GM19351 (cell line): ENCODE measurements at regions not wholly inside any gene's neighbourhood (a gene's known extent, or its start where the extent isn't known, plus 50 kb on each side); places are given as distances from the start of the nearest gene placed in this dataset.
"Not testable (repeated sequence)": the region's sequence is repeated elsewhere in the genome, so short reads cannot be mapped to it uniquely, and the experiment has no call there.

Experiments
- ATAC-seq: cut with Tn5 transposase; IDR thresholded peaks from one replicate; pipeline ENCODE4 v1.9.1; 2021; ENCODE audit warnings: mild to moderate bottlenecking, moderate library complexity; ENCODE audit not compliant: unreplicated experiment

GRCh38 chr6:71197267-71197666 lies 91.3 kb upstream of the OGFRL1 start:
- no peak for ATAC-seq

- no peak for ATAC-seq
Observed at GRCh38 chr6:71197780-71198179, 90.8 kb upstream of the OGFRL1 start.

- ATAC-seq, result no peak
Observed at GRCh38 chr6:71198908-71199307, 89.7 kb upstream of the OGFRL1 start.

- ATAC-seq, result no peak
Observed at GRCh38 chr6:71199736-71200135, 88.9 kb upstream of the OGFRL1 start.

GRCh38 chr6:71203206-71203605 lies 85.4 kb upstream of the OGFRL1 start:
- ATAC-seq, result no peak

GRCh38 chr6:71204741-71205140 lies 83.9 kb upstream of the OGFRL1 start:
- no peak for ATAC-seq

GRCh38 chr6:71205336-71205956 lies 83.2 kb upstream of the OGFRL1 start:
- ATAC-seq, result no peak

- ATAC-seq, result no peak
Observed at GRCh38 chr6:71206089-71206488, 82.5 kb upstream of the OGFRL1 start.

- ATAC-seq, result no peak
Observed at GRCh38 chr6:71209206-71209605, 79.4 kb upstream of the OGFRL1 start.

GRCh38 chr6:71209626-71210025 lies 79.0 kb upstream of the OGFRL1 start:
- ATAC-seq, result no peak

- no peak for ATAC-seq
Observed at GRCh38 chr6:71211799-71212198, 76.8 kb upstream of the OGFRL1 start.

- ATAC-seq, result no peak
Observed at GRCh38 chr6:71220466-71220865, 68.1 kb upstream of the OGFRL1 start.

GRCh38 chr6:71222671-71223070 lies 65.9 kb upstream of the OGFRL1 start:
- ATAC-seq, result no peak

- ATAC-seq, result no peak
Observed at GRCh38 chr6:71224011-71224410, 64.6 kb upstream of the OGFRL1 start.

GRCh38 chr6:71226151-71226550 lies 62.5 kb upstream of the OGFRL1 start:
- ATAC-seq, result no peak

GRCh38 chr6:71228461-71229041 lies 60.1 kb upstream of the OGFRL1 start:
- ATAC-seq, result no peak

GRCh38 chr6:71229477-71229876 lies 59.1 kb upstream of the OGFRL1 start:
- ATAC-seq, result no peak

GRCh38 chr6:71232890-71233289 lies 55.7 kb upstream of the OGFRL1 start:
- ATAC-seq, result not testable (repeated sequence)

GRCh38 chr6:71236926-71237434 lies 51.6 kb upstream of the OGFRL1 start:
- ATAC-seq, result no peak

- no peak for ATAC-seq
Observed at GRCh38 chr6:71238351-71238750, 50.3 kb upstream of the OGFRL1 start.
